Activated CD4-positive, alpha-beta T cell treated with anti-CD3 and anti-CD28 coated beads, Interleukin-2, amount 10 ng/mL, durations not matched to agents 24 days and 14 days (primary cell): ENCODE measurements at regions not wholly inside any gene's neighbourhood (a gene's known extent, or its start where the extent isn't known, plus 50 kb on each side); places are given as distances from the start of the nearest gene placed in this dataset.

ENCODE experiments used
- DNase-seq: peaks from one replicate; pipeline ENCODE4 v3.0.0; 2022
- H3K27ac Mint-ChIP-seq: one replicate; pipeline ENCODE4 v1.8.0; 2022; ENCODE audit warnings: mild to moderate bottlenecking, mixed read lengths
- H3K27me3 Mint-ChIP-seq: one replicate; pipeline ENCODE4 v1.8.0; 2022; ENCODE audit warnings: mixed read lengths
- H3K36me3 Mint-ChIP-seq: one replicate; pipeline ENCODE4 v1.8.0; 2022; ENCODE audit warnings: low read depth, mild to moderate bottlenecking, mixed read lengths
- H3K4me1 Mint-ChIP-seq: one replicate; pipeline ENCODE4 v1.8.0; 2021; ENCODE audit warnings: mixed read lengths
- H3K4me3 Mint-ChIP-seq: one replicate; pipeline ENCODE4 v1.8.0; 2022; ENCODE audit warnings: mild to moderate bottlenecking, moderate library complexity, mixed read lengths
- H3K9me3 Mint-ChIP-seq: one replicate; pipeline ENCODE4 v1.8.0; 2021; ENCODE audit warnings: mixed read lengths
- intact Hi-C: fragments of 100-400 bp; cut with micrococcal nuclease; formaldehyde crosslinking; loops from one replicate; pipeline ENCODE4 v1.15.1; 2023

DNA sequence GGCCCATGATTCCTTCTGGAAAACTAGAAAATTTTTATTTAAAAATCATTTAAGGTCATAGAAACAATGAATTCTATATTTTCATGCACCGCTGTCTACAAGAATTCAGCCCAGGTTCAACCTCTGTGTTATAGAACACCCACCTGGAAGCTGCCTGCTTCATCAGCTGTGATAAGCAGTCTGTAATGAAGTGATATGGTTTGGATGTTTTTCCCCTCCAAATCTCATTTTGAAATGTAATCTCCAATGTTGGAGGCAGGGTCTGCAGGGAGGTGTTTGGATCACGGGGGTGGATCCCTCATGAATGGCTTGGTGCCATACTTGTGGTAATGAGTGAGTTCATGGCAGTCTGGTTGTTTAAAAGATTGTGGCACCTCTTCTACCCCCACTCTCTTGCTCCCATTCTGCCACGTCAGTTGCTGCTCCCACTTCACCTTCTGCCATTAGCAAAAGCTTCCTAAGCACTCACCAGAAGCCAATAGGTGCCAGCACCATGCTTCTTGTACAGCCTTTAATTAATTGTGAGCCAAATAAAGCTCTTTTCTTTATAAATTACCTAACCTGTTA is 55.6 kb downstream of the MRPL32 start:
- intact Hi-C loops = no loop called here

DNA sequence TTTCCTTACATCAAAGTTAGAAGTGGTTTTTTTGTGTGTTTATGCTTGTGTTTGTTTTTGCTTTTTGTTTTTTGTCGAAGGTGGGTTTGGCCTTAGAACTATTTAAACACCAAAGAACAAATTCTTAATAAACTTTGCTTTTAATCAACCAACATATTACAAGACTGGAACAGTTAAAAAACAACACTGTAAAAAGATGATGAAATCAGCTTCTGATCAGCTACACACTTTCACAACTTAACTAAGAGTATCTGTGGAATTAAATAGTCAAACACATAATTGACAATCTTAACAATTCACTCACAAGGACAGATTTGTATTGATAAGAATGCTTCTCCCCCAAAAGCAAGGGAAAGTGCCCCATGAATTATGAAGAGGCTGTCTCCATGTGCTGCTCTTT is 58.8 kb downstream of the MRPL32 start:
- Mint-ChIP-seq H3K4me3 (no peak overlapping the region), H3K27ac (no peak overlapping the region), H3K4me1 (no peaks in the 10 kb centered on the region), H3K36me3 (no peaks in the 10 kb centered on the region), H3K27me3 (peaks cover 16% of the 10 kb centered on the region), H3K9me3 (no peaks in the 10 kb centered on the region)
- intact Hi-C loops = no loop called here
- DNase-seq = no peak

More for the DNA sequence above, 55.6 kb downstream of the MRPL32 start:
- Mint-ChIP-seq H3K27me3 (peaks cover 14% of the 10 kb centered on the region), H3K27ac (no peak overlapping the region), H3K4me3 (no peak overlapping the region), H3K36me3 (no peaks in the 10 kb centered on the region), H3K9me3 (peaks cover 8% of the 10 kb centered on the region), H3K4me1 (no peaks in the 10 kb centered on the region)
- DNase-seq = no peak

- Mint-ChIP-seq H3K36me3 (no peaks in the 10 kb centered on the region), H3K4me1 (no peaks in the 10 kb centered on the region), H3K9me3 (no peaks in the 10 kb centered on the region), H3K4me3 (no peak overlapping the region), H3K27ac (no peak overlapping the region), H3K27me3 (peaks cover 13% of the 10 kb centered on the region)
- DNase-seq = no peak
- intact Hi-C loops = no loop called here
Observed at GRCh38 chr7:42991913-42992591, 59.9 kb downstream of the MRPL32 start.

DNA sequence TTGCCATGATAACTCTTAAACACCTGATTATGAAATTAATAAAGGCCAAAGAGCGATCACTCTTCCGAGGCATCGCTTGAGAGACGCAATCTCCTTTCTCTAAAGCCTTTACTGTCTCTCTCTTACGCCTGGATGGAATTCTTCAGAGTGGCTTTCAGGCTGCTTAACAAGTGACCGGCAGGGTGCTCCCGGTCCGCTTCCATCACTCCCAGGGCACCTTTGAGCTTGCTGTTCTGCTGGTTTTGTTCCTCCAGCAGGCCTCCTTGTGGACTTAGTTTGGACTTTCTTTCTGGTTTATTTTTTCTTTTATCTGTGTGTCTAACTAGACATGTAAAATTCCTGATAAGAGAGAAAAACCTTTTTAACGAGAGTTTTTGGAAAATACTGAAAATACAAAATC is 60.9 kb downstream of the MRPL32 start:
- Mint-ChIP-seq H3K36me3 (no peaks in the 10 kb centered on the region), H3K27me3 (peaks cover 13% of the 10 kb centered on the region), H3K9me3 (no peaks in the 10 kb centered on the region), H3K4me1 (no peaks in the 10 kb centered on the region), H3K4me3 (no peak overlapping the region), H3K27ac (no peak overlapping the region)
- DNase-seq = no peak
- intact Hi-C loops = no loop called here

DNA sequence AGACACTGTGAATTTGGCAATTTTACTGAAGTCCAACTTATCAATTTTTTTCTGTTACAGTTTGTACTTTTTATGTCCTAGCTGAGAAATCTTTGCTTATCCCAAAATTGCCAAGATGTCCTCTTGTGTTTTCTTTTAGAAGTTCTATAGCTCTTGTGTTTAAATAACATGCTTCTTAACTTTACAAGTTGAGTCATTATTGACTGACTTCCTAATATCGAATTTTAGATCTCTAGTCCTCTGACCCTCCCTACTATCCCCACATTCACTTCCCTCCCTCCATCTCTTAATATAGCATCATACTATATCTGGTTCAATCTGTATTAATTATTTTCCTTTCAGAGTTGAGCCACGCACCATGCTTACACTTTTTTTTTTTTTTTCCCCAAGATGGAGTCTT is 61.9 kb downstream of the MRPL32 start:
- DNase-seq = no peak
- Mint-ChIP-seq H3K27ac (no peak overlapping the region), H3K36me3 (no peaks in the 10 kb centered on the region), H3K4me1 (no peaks in the 10 kb centered on the region), H3K4me3 (no peak overlapping the region), H3K9me3 (peaks cover 4% of the 10 kb centered on the region), H3K27me3 (peaks cover 19% of the 10 kb centered on the region)
- intact Hi-C loops = no loop called here

- intact Hi-C loops = no loop called here
- Mint-ChIP-seq H3K27ac (no peak overlapping the region), H3K36me3 (no peaks in the 10 kb centered on the region), H3K9me3 (peaks cover 4% of the 10 kb centered on the region), H3K27me3 (peaks cover 20% of the 10 kb centered on the region), H3K4me1 (no peaks in the 10 kb centered on the region), H3K4me3 (no peak overlapping the region)
- no peak for DNase-seq
Observed at GRCh38 chr7:42997611-42998010, 65.4 kb downstream of the MRPL32 start.

- Mint-ChIP-seq H3K4me3 (no peak overlapping the region), H3K4me1 (peaks cover 6% of the 10 kb centered on the region), H3K36me3 (no peaks in the 10 kb centered on the region), H3K9me3 (no peaks in the 10 kb centered on the region), H3K27me3 (peaks cover 18% of the 10 kb centered on the region), H3K27ac (no peak overlapping the region)
- peak; percentile 60 for DNase-seq
- intact Hi-C loops = no loop called here
Observed at GRCh38 chr7:43004082-43004481, 71.9 kb downstream of the MRPL32 start.

DNA sequence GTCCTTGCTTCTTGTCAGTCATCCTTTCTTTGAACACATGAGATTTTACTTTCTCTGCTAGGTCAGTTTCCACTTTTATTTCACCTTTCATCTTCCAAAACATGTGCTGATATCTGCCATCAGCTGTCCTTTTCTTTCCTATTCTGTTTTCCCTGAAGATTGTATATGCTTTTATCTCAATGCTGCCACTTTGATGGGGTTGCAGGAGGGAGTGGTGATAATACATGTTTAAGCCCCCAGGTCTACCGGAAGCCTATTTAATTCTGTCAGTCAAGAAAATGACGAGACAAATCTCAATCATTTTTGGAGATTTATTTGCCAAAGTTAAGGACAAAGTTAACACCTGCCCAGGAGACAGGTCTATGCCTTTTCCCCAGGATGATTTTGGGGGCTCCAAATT is 73.8 kb downstream of the MRPL32 start:
- DNase-seq = no peak
- Mint-ChIP-seq H3K9me3 (no peaks in the 10 kb centered on the region), H3K4me3 (no peak overlapping the region), H3K27ac (no peak overlapping the region), H3K4me1 (peaks cover 6% of the 10 kb centered on the region), H3K36me3 (no peaks in the 10 kb centered on the region), H3K27me3 (peaks cover 14% of the 10 kb centered on the region)
- intact Hi-C loops = no loop called here

- H3K4me1 Mint-ChIP-seq = no peaks in the 10 kb centered on the region
- intact Hi-C loops = no loop called here
- H3K27ac Mint-ChIP-seq = no peak overlapping the region
- DNase-seq = no peak
- peaks cover 9% of the 10 kb centered on the region for H3K9me3 Mint-ChIP-seq
- H3K36me3 Mint-ChIP-seq = no peaks in the 10 kb centered on the region
- no peak overlapping the region for H3K4me3 Mint-ChIP-seq
- H3K27me3 Mint-ChIP-seq = peaks cover 6% of the 10 kb centered on the region
Observed at GRCh38 chr7:43010061-43010460, 77.9 kb downstream of the MRPL32 start.

DNA sequence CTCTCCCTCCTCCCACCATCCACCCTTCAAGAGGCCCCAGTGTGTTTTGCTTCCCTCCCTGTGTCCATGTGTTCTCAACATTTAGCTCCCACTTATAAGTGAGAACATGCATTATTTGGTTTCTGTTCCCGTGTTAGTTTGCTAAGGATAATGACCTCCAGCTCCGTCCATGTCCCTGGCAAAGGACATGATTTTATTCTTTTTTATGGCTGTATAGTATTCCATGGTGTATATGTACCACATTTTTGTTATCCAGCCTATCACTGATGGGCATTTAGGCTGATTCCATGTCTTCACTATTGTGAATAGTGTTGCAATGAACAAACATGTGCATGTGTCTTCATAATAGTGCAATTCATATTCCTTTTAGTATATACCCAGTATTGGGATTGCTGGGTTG is 79.7 kb downstream of the MRPL32 start:
- Mint-ChIP-seq H3K9me3 (peaks cover 9% of the 10 kb centered on the region), H3K27me3 (peaks cover 6% of the 10 kb centered on the region), H3K4me3 (no peak overlapping the region), H3K27ac (no peak overlapping the region), H3K4me1 (no peaks in the 10 kb centered on the region), H3K36me3 (no peaks in the 10 kb centered on the region)
- intact Hi-C loops = no loop called here
- no peak for DNase-seq

DNA sequence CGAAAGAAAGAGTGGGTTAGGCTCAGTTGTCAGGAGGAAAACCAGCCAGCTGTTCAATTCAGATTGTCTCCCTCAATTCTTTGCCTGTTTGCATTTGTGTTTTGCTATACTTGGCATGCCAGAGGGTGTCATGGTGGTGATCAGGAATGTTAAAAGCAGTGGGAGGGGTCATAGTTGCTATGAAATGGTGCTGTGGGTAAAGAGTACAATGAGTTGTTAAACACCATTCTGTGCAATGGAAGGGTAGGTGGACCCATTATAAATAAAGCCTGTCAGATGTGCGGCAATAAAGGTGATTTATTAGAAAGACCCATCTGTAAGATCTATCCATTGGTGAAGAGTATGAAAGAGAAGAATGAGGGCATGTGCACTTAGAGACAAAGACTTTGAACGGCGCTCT is 82.2 kb downstream of the MRPL32 start:
- no peak for DNase-seq
- Mint-ChIP-seq H3K27ac (no peak overlapping the region), H3K36me3 (no peaks in the 10 kb centered on the region), H3K27me3 (peaks cover 6% of the 10 kb centered on the region), H3K4me3 (no peak overlapping the region), H3K4me1 (no peaks in the 10 kb centered on the region), H3K9me3 (peaks cover 9% of the 10 kb centered on the region)
- intact Hi-C loops = no loop called here

DNA sequence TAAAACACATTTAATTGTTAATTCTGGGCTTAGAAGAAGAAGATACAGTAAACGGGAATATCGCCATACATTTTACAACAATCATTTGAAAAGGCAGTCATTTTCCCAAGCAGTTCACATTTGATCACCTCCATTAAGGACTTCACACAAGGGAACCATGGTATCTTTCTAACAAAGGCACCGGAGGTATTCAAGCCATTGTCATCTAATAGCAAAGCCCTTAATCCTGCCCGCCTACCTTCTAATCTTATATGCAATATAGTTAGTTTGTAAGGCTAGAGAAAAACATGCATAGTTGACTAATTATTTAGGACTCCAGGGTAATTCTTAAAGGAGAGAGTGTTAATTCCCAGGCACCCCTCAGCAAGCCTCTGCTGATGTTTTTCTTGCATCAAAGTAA is 83.1 kb downstream of the MRPL32 start:
- H3K27me3 Mint-ChIP-seq = peaks cover 11% of the 10 kb centered on the region
- H3K4me1 Mint-ChIP-seq = no peaks in the 10 kb centered on the region
- no peaks in the 10 kb centered on the region for H3K36me3 Mint-ChIP-seq
- DNase-seq = no peak
- no peak overlapping the region for H3K27ac Mint-ChIP-seq
- intact Hi-C loops = no loop called here
- H3K4me3 Mint-ChIP-seq = no peak overlapping the region
- H3K9me3 Mint-ChIP-seq = peaks cover 9% of the 10 kb centered on the region

- H3K27ac Mint-ChIP-seq = no peak overlapping the region
- H3K36me3 Mint-ChIP-seq = no peaks in the 10 kb centered on the region
- no peaks in the 10 kb centered on the region for H3K4me1 Mint-ChIP-seq
- intact Hi-C loops = no loop called here
- H3K27me3 Mint-ChIP-seq = peaks cover 11% of the 10 kb centered on the region
- H3K4me3 Mint-ChIP-seq = no peak overlapping the region
- no peaks in the 10 kb centered on the region for H3K9me3 Mint-ChIP-seq
- DNase-seq = no peak
Observed at GRCh38 chr7:43018446-43018845, 86.3 kb downstream of the MRPL32 start.

DNA sequence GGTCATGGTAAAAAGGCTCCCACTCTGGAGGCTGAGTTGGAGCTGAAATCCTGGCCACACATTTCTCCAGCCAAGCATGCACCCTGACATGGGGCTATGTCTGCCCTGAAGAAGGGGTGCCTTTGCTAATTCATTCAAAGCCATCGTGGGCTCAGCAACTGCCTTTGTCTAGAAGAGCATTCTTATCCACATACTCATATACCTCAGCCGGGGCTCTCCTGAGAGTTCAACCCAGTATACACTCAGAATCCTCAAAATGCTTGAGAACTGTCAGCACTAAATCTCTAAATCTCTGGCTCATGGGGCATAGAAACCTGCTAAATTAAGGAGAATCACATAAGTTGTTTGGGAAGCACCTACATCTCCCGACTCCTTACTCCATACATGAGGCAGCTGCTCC is 89.3 kb downstream of the MRPL32 start:
- H3K4me3 Mint-ChIP-seq = no peak overlapping the region
- no peaks in the 10 kb centered on the region for H3K9me3 Mint-ChIP-seq
- H3K27me3 Mint-ChIP-seq = peaks cover 10% of the 10 kb centered on the region
- H3K27ac Mint-ChIP-seq = no peak overlapping the region
- no peak for DNase-seq
- H3K36me3 Mint-ChIP-seq = no peaks in the 10 kb centered on the region
- no peaks in the 10 kb centered on the region for H3K4me1 Mint-ChIP-seq
- intact Hi-C loops = no loop called here

GRCh38 chr7:43022008-43022407 is 89.8 kb downstream of the MRPL32 start:
- intact Hi-C loops = no loop called here
- no peak for DNase-seq
- Mint-ChIP-seq H3K27me3 (peaks cover 10% of the 10 kb centered on the region), H3K36me3 (no peaks in the 10 kb centered on the region), H3K9me3 (no peaks in the 10 kb centered on the region), H3K4me3 (no peak overlapping the region), H3K4me1 (no peaks in the 10 kb centered on the region), H3K27ac (no peak overlapping the region)
